ENCODE measurements at regions not wholly inside any gene's neighbourhood (a gene's known extent, or its start where the extent isn't known, plus 50 kb on each side); places are given as distances from the start of the nearest gene placed in this dataset.
"Not testable (repeated sequence)": the region's sequence is repeated elsewhere in the genome, so short reads cannot be mapped to it uniquely, and the experiment has no call there.

- TF ChIP-seq, protein P1, sequence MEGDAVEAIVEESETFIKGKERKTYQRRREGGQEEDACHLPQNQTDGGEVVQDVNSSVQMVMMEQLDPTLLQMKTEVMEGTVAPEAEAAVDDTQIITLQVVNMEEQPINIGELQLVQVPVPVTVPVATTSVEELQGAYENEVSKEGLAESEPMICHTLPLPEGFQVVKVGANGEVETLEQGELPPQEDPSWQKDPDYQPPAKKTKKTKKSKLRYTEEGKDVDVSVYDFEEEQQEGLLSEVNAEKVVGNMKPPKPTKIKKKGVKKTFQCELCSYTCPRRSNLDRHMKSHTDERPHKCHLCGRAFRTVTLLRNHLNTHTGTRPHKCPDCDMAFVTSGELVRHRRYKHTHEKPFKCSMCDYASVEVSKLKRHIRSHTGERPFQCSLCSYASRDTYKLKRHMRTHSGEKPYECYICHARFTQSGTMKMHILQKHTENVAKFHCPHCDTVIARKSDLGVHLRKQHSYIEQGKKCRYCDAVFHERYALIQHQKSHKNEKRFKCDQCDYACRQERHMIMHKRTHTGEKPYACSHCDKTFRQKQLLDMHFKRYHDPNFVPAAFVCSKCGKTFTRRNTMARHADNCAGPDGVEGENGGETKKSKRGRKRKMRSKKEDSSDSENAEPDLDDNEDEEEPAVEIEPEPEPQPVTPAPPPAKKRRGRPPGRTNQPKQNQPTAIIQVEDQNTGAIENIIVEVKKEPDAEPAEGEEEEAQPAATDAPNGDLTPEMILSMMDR (IDR thresholded peaks at IDR 0.05; ENCODE audit: control extremely low read depth, extremely low read depth, low read depth, missing control alignments) = peak; percentile 13
- ChIA-PET POLR2A (no interaction called here), CTCF (interaction anchor here (0.8 to 3.0 kb wide), 17 partner anchors 8 to 236 kb away, joined by 3 to 21 read pairs (median 4); partner anchors contain the start of gene C21orf91)
- DNase-seq (ENCODE audit: extremely low spot score) = no peak
Measured at GRCh38 chr21:17688912-17689874, 76.5 kb upstream of the BTG3 start.

DNA sequence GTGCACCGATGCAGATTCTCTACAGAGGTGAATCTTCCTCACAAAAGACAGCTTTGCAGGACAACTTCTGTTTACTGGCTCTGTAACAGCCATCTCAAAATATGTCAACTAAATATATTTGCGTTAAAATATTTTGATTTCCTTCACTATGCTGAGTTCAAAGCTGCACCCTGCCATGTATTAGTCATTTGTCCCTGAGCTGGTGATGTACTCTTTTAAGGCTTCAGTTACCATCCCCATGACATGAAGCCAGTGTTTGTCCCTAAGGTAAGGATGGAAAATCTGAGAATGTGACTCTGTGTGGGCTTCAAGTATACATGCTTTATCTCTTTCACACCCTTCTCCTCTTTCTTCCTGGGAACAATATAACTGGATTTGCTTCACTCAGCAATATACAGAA, 70.2 kb upstream of the BTG3 start:
- DNase-seq (ENCODE audit: extremely low spot score) = no peak
- CTCF ChIA-PET = interaction anchor here (1.3 to 11.8 kb wide), 3 partner anchors 193 to 240 kb away, joined by 4 to 129 read pairs (median 19); no protein-coding TSS in a partner anchor
- TF ChIP-seq, protein P1 (IDR thresholded peaks at IDR 0.05; ENCODE audit: control extremely low read depth, extremely low read depth, low read depth, missing control alignments) = no peak
- POLR2A ChIA-PET = no interaction called here

DNA sequence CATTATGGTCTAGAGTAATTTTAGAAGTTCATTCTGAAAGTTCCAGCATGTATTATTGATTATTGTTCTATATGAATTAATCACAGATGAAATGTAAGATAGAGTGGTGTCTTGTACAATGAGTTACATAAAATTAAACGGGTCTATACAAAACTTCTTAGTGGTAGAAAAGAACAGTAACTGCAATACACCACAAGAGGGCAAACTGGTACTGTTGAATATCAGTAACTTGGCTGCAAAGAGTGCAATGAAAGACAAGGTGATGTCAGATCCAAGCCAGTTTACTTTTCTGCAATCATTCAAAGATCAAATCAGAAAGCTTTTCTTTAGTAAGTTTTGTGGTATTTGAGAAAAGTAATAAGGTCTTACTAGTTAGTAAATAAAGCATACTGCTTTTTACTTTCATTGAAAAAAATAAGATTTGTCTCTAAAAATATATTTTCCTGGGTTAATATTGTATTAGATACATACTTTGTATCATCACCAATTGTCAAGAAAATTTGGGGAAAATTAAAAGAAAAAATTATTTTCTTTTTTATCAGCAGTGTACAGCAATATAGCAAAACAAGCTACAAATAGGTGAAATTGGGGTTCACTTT, 66.4 kb upstream of the BTG3 start:
- CTCF ChIA-PET = interaction anchor here (0.6 to 11.8 kb wide), 19 partner anchors 8 to 252 kb away, joined by 3 to 129 read pairs (median 4); no protein-coding TSS in a partner anchor
- peak; percentile 69 for DNase-seq (ENCODE audit: extremely low spot score)
- TF ChIP-seq, protein P1 (IDR thresholded peaks at IDR 0.05; ENCODE audit: control extremely low read depth, extremely low read depth, low read depth, missing control alignments) = peak; percentile 70
- POLR2A ChIA-PET = no interaction called here

- DNase-seq (ENCODE audit: extremely low spot score); POLR2A ChIA-PET: not testable (repeated sequence)
- CTCF ChIA-PET = interaction anchor here (2.8 to 11.8 kb wide), 2 partner anchors 228 to 246 kb away, joined by 30 to 129 read pairs; no protein-coding TSS in a partner anchor
Measured at GRCh38 chr21:17676930-17677329, 64.2 kb upstream of the BTG3 start.

- no peak for DNase-seq (ENCODE audit: extremely low spot score)
- POLR2A ChIA-PET = no interaction called here
- TF ChIP-seq, protein P1 (IDR thresholded peaks at IDR 0.05; ENCODE audit: control extremely low read depth, extremely low read depth, low read depth, missing control alignments) = no peak
- CTCF ChIA-PET = interaction anchor here (1.2 to 11.8 kb wide), 2 partner anchors 41 to 249 kb away, joined by 3 to 129 read pairs; no protein-coding TSS in a partner anchor
Measured at GRCh38 chr21:17674106-17674505, 61.4 kb upstream of the BTG3 start.

- DNase-seq (ENCODE audit: extremely low spot score) = no peak
- TF ChIP-seq, protein P1 (IDR thresholded peaks at IDR 0.05; ENCODE audit: control extremely low read depth, extremely low read depth, low read depth, missing control alignments) = no peak
- ChIA-PET CTCF (interaction anchor here (1.2 to 11.8 kb wide), 3 partner anchors 41 to 250 kb away, joined by 3 to 129 read pairs (median 5); no protein-coding TSS in a partner anchor), POLR2A (no interaction called here)
Measured at GRCh38 chr21:17673261-17674020, 60.7 kb upstream of the BTG3 start.
